ENCODE measurements at regions not wholly inside any gene's neighbourhood (a gene's known extent, or its start where the extent isn't known, plus 50 kb on each side); places are given as distances from the start of the nearest gene placed in this dataset.

DNA sequence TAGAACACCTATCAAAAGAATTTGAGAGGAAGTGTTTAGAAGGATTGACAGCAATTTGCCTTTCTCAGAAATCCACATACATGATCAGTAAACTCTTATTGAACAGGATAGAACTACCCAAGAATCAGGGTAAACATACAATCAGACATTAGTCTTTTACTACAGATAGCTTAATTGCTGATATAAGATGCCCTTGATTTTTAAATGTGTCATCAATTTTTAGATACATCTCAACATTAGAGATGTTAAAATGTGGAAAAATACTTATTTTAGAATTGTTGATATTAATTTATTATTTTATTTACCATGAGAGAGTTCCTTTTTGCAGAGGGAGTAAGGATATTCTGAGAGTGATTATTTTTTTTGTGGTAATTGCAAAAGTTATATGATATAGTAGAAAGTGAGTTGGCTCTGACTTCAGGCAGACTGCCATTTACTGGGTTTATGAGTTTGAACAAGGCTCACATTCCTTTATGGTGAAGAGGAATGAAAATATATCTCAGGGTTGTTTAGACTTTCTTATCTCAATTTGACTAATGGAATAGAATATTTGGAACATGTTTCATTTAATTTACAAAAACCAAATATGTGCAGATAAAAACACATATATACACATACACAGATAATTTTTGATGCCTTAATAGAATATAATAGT lies 302.8 kb upstream of the GOLIM4 start:
- no peak for DNase-seq (ENCODE audit: low read depth in 6 of 9, low spot score in 9 of 9)
- Histone ChIP-seq H3K36me3 (ENCODE audit: control insufficient read depth in 2 of 2, insufficient read depth in 2 of 2, low read length in 1 of 2) (no peaks in the 10 kb centered on the region), H3K9me3 (ENCODE audit: control insufficient read depth in 2 of 2, insufficient read depth in 1 of 2, low read length in 1 of 2) (no peaks in the 10 kb centered on the region), H3K27ac (ENCODE audit: low read depth in 1 of 2, low read length in 1 of 2) (no peak overlapping the region), H3K4me1 (ENCODE audit: control insufficient read depth in 2 of 2, insufficient read depth in 2 of 2, low read length in 2 of 2) (no peaks in the 10 kb centered on the region), H3K27me3 (ENCODE audit: control insufficient read depth in 2 of 2, insufficient read depth in 1 of 2, low read length in 1 of 2) (no peaks in the 10 kb centered on the region), H3K4me3 (ENCODE audit: low read length in 2 of 2) (no peak overlapping the region)

DNA sequence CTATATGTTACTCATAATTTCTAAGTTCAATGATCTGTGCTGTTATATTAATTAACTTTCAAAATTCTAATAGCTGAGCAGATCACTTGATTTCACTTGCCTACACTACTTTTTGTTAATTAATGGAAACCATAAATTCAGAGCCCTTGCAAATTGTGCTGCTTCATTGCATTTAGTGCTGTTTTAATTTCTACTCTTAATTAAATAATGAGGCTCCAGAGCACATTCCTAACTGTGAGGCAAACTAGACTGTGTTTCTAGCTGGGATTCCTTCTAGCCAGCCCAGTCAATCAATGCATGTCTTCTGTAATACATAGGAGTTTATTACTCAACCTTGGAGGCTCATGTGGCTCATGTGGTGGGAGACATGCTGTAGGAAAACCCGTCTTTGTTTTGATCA lies 301.1 kb upstream of the GOLIM4 start:
- H3K4me3 ChIP-seq (ENCODE audit: low read length in 2 of 2), result no peak overlapping the region
- H3K36me3 ChIP-seq (ENCODE audit: control insufficient read depth in 2 of 2, insufficient read depth in 2 of 2, low read length in 1 of 2), result no peaks in the 10 kb centered on the region
- no peaks in the 10 kb centered on the region for H3K9me3 ChIP-seq (ENCODE audit: control insufficient read depth in 2 of 2, insufficient read depth in 1 of 2, low read length in 1 of 2)
- H3K27me3 ChIP-seq (ENCODE audit: control insufficient read depth in 2 of 2, insufficient read depth in 1 of 2, low read length in 1 of 2), result no peaks in the 10 kb centered on the region
- H3K27ac ChIP-seq (ENCODE audit: low read depth in 1 of 2, low read length in 1 of 2), result no peak overlapping the region
- H3K4me1 ChIP-seq (ENCODE audit: control insufficient read depth in 2 of 2, insufficient read depth in 2 of 2, low read length in 2 of 2), result no peaks in the 10 kb centered on the region
- WGBS, result 93% methylated on average over 1 of the region's 1 CpG
- DNase-seq (ENCODE audit: low read depth in 6 of 9, low spot score in 9 of 9), result no peak

DNA sequence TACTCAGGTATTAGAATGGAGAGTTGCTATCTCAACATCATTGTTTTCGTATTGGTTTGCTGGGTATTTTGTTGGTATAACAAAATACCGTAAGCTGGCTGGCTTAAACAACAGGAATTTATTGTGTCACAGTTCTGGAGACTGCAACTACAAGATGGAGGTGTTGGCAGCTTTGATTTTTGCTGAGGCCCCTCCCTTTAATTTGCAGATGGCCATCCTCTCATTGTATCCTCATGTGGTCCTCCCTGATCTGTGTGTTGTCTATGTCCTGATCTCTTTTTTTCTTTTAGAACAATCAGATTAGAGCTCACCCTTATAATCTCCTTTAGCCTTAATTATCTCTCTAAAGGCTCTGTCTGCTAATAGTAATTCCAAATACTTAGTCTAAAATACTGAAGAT lies 299.8 kb upstream of the GOLIM4 start:
- Histone ChIP-seq H3K4me3 (ENCODE audit: low read length in 2 of 2) (no peak overlapping the region), H3K9me3 (ENCODE audit: control insufficient read depth in 2 of 2, insufficient read depth in 1 of 2, low read length in 1 of 2) (no peaks in the 10 kb centered on the region), H3K36me3 (ENCODE audit: control insufficient read depth in 2 of 2, insufficient read depth in 2 of 2, low read length in 1 of 2) (no peaks in the 10 kb centered on the region), H3K27me3 (ENCODE audit: control insufficient read depth in 2 of 2, insufficient read depth in 1 of 2, low read length in 1 of 2) (no peaks in the 10 kb centered on the region), H3K4me1 (ENCODE audit: control insufficient read depth in 2 of 2, insufficient read depth in 2 of 2, low read length in 2 of 2) (no peaks in the 10 kb centered on the region), H3K27ac (ENCODE audit: low read depth in 1 of 2, low read length in 1 of 2) (no peak overlapping the region)
- 96% methylated on average over 2 of the region's 2 CpGs for WGBS
- no peak for DNase-seq (ENCODE audit: low read depth in 6 of 9, low spot score in 9 of 9)

DNA sequence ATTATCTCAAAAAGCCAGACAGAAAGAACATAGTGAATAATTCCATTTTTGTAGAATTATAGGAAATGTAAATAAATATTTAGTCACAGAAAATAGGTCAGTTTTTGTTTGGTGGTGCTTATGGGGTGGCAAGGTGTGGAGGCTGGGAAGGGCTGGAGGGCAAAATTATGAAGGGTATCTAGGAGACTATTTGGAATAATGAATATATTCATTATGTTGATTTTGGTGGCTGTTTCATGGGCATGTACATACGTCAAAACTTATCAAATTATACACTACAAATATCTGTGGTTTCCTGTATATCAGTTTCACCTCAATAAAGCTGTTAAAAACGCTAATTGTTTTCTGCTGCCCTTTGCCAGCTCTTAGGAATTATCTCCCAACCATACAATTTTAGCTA lies 298.7 kb upstream of the GOLIM4 start:
- WGBS, result 89% methylated on average over 2 of the region's 2 CpGs
- no peaks in the 10 kb centered on the region for H3K9me3 ChIP-seq (ENCODE audit: control insufficient read depth in 2 of 2, insufficient read depth in 1 of 2, low read length in 1 of 2)
- H3K36me3 ChIP-seq (ENCODE audit: control insufficient read depth in 2 of 2, insufficient read depth in 2 of 2, low read length in 1 of 2), result no peaks in the 10 kb centered on the region
- no peaks in the 10 kb centered on the region for H3K4me1 ChIP-seq (ENCODE audit: control insufficient read depth in 2 of 2, insufficient read depth in 2 of 2, low read length in 2 of 2)
- no peaks in the 10 kb centered on the region for H3K27me3 ChIP-seq (ENCODE audit: control insufficient read depth in 2 of 2, insufficient read depth in 1 of 2, low read length in 1 of 2)
- no peak overlapping the region for H3K4me3 ChIP-seq (ENCODE audit: low read length in 2 of 2)
- no peak for DNase-seq (ENCODE audit: low read depth in 6 of 9, low spot score in 9 of 9)
- no peak overlapping the region for H3K27ac ChIP-seq (ENCODE audit: low read depth in 1 of 2, low read length in 1 of 2)

DNA sequence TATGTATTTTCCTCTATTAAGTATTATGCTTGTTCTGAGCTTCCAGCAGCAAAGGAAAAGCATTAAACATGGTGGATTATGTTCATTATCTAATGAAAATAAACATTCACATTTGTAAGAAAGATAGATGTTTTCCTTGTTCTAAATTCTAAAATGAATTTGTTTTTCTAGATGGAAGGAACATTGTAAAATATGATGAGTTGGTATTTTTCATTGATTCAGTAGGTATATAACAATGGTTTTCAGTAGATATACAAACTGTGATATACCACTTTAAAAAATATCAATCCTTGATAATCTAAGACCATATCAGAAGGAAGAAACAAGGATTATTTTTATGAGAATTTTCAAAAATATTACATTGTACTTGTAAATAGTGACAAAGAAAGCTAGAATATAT lies 290.6 kb upstream of the GOLIM4 start:
- H3K4me3 ChIP-seq (ENCODE audit: low read length in 2 of 2), result no peak overlapping the region
- no peaks in the 10 kb centered on the region for H3K27me3 ChIP-seq (ENCODE audit: control insufficient read depth in 2 of 2, insufficient read depth in 1 of 2, low read length in 1 of 2)
- H3K4me1 ChIP-seq (ENCODE audit: control insufficient read depth in 2 of 2, insufficient read depth in 2 of 2, low read length in 2 of 2), result no peaks in the 10 kb centered on the region
- peaks cover 0 to 5% of the 10 kb centered on the region in 2 donors for H3K9me3 ChIP-seq (ENCODE audit: control insufficient read depth in 2 of 2, insufficient read depth in 1 of 2, low read length in 1 of 2)
- no peaks in the 10 kb centered on the region for H3K36me3 ChIP-seq (ENCODE audit: control insufficient read depth in 2 of 2, insufficient read depth in 2 of 2, low read length in 1 of 2)
- no peak overlapping the region for H3K27ac ChIP-seq (ENCODE audit: low read depth in 1 of 2, low read length in 1 of 2)
- DNase-seq (ENCODE audit: low read depth in 6 of 9, low spot score in 9 of 9), result no peak

DNA sequence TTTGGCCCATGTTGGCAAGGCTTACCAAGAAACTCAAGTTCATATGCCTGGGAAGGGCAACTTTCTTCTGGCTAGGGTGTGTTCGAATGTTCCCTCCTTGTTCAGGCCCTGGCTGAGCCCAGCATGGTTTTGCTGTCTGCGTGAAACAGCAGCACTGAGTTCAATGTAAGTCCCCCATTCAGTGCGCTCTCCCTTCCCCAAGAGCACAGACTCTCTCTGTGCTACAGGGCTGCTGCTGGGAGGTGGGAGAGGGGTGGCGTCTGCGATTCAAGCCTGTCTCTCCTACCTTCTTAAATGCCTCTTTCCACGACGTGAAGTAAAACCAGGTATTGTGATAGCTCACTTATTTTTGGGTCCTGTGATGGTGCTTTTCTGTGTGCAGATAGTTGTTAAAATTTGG lies 289.3 kb upstream of the GOLIM4 start:
- Histone ChIP-seq H3K27me3 (ENCODE audit: control insufficient read depth in 2 of 2, insufficient read depth in 1 of 2, low read length in 1 of 2) (no peaks in the 10 kb centered on the region), H3K4me3 (ENCODE audit: low read length in 2 of 2) (no peak overlapping the region), H3K27ac (ENCODE audit: low read depth in 1 of 2, low read length in 1 of 2) (no peak overlapping the region), H3K9me3 (ENCODE audit: control insufficient read depth in 2 of 2, insufficient read depth in 1 of 2, low read length in 1 of 2) (peaks cover 0 to 5% of the 10 kb centered on the region in 2 donors), H3K4me1 (ENCODE audit: control insufficient read depth in 2 of 2, insufficient read depth in 2 of 2, low read length in 2 of 2) (no peaks in the 10 kb centered on the region), H3K36me3 (ENCODE audit: control insufficient read depth in 2 of 2, insufficient read depth in 2 of 2, low read length in 1 of 2) (no peaks in the 10 kb centered on the region)
- 91% methylated on average over 7 of the region's 7 CpGs for WGBS
- no peak for DNase-seq (ENCODE audit: low read depth in 6 of 9, low spot score in 9 of 9)

DNA sequence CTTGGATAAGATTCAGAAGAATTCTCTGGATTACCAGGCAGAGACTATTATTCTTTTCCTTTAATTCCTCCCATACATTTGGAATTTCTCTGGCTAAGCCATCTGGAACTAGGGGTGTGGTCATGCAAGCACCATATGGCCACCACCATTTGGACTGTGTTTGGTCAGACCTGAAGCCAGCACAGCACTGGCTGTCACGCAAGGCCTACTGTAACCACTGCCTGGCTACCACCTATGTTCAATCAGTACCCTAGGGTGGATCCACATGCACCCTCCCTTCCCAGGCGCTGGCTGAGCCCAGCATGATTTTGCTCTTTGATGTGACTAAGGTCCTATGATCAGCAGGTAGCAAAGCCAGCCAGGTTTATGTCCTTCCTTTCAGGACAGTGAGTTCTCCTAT lies 287.8 kb upstream of the GOLIM4 start:
- DNase-seq (ENCODE audit: low read depth in 6 of 9, low spot score in 9 of 9), result no peak
- Histone ChIP-seq H3K27me3 (ENCODE audit: control insufficient read depth in 2 of 2, insufficient read depth in 1 of 2, low read length in 1 of 2) (no peaks in the 10 kb centered on the region), H3K9me3 (ENCODE audit: control insufficient read depth in 2 of 2, insufficient read depth in 1 of 2, low read length in 1 of 2) (peaks cover 0 to 5% of the 10 kb centered on the region in 2 donors), H3K36me3 (ENCODE audit: control insufficient read depth in 2 of 2, insufficient read depth in 2 of 2, low read length in 1 of 2) (no peaks in the 10 kb centered on the region), H3K4me1 (ENCODE audit: control insufficient read depth in 2 of 2, insufficient read depth in 2 of 2, low read length in 2 of 2) (no peaks in the 10 kb centered on the region), H3K27ac (ENCODE audit: low read depth in 1 of 2, low read length in 1 of 2) (no peak overlapping the region), H3K4me3 (ENCODE audit: low read length in 2 of 2) (no peak overlapping the region)
- WGBS, result 95% methylated on average over 2 of the region's 2 CpGs

DNA sequence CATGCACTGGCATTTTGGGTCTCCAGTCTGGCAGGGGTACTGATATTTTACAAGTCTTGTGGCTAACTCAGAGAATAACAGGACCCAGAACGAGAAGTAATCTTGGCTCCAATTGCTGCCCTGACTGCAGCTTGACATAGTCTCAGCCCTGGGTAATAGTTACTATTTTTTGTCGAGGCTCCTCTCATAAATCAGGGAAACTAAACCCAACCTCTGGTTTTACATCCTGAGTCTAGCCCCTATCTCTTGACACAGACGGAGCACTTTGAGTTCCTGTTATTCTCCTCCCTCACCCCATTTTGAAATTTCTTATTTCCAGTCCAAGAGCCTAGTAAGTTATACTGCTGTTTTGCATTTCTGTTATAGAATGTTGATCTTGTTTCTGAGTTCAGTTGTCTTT lies 276.1 kb upstream of the GOLIM4 start:
- Histone ChIP-seq H3K27me3 (ENCODE audit: control insufficient read depth in 2 of 2, insufficient read depth in 1 of 2, low read length in 1 of 2) (no peaks in the 10 kb centered on the region), H3K9me3 (ENCODE audit: control insufficient read depth in 2 of 2, insufficient read depth in 1 of 2, low read length in 1 of 2) (no peaks in the 10 kb centered on the region), H3K4me1 (ENCODE audit: control insufficient read depth in 2 of 2, insufficient read depth in 2 of 2, low read length in 2 of 2) (no peaks in the 10 kb centered on the region), H3K27ac (ENCODE audit: low read depth in 1 of 2, low read length in 1 of 2) (no peak overlapping the region), H3K4me3 (ENCODE audit: low read length in 2 of 2) (no peak overlapping the region), H3K36me3 (ENCODE audit: control insufficient read depth in 2 of 2, insufficient read depth in 2 of 2, low read length in 1 of 2) (no peaks in the 10 kb centered on the region)
- DNase-seq (ENCODE audit: low read depth in 6 of 9, low spot score in 9 of 9), result no peak
- 40% methylated on average over 3 of the region's 3 CpGs for WGBS

DNA sequence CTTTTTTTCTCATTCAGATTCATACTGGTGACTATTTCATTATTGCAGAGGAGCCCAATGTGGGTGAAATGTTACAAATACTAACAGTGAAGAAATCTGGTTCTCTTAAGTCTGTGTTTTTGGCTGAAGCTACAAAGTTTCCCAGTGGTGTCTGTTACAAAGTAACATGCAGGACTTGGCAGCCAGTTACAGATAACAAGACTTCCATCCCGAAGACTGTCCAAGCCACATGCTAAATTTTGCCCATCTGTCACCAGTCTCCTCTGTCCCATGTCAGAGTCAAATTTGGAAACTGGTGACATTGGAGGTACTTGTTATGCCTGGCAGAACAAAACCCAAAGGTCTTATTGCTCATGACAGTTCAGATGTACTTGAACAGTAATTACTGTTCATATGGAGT lies 269.2 kb upstream of the GOLIM4 start:
- Histone ChIP-seq H3K27me3 (ENCODE audit: control insufficient read depth in 2 of 2, insufficient read depth in 1 of 2, low read length in 1 of 2) (no peaks in the 10 kb centered on the region), H3K9me3 (ENCODE audit: control insufficient read depth in 2 of 2, insufficient read depth in 1 of 2, low read length in 1 of 2) (no peaks in the 10 kb centered on the region), H3K27ac (ENCODE audit: low read depth in 1 of 2, low read length in 1 of 2) (no peak overlapping the region), H3K4me3 (ENCODE audit: low read length in 2 of 2) (no peak overlapping the region), H3K4me1 (ENCODE audit: control insufficient read depth in 2 of 2, insufficient read depth in 2 of 2, low read length in 2 of 2) (no peaks in the 10 kb centered on the region), H3K36me3 (ENCODE audit: control insufficient read depth in 2 of 2, insufficient read depth in 2 of 2, low read length in 1 of 2) (no peaks in the 10 kb centered on the region)
- 92% methylated on average over 1 of the region's 1 CpG for WGBS
- DNase-seq (ENCODE audit: low read depth in 6 of 9, low spot score in 9 of 9), result no peak

All from thymus (tissue), 11 donors.